Stimulated activated CD8-positive, alpha-beta memory T cell treated with anti-CD3 and anti-CD28 coated beads, Interleukin-2, amount 100 ng/mL, for 48 hours (primary cell): ENCODE measurements at regions not wholly inside any gene's neighbourhood (a gene's known extent, or its start where the extent isn't known, plus 50 kb on each side); places are given as distances from the start of the nearest gene placed in this dataset.

Experiments used
- DNase-seq, 2 donors: peaks; one replicate each; pipeline ENCODE4 v3.0.0-alpha.2; 2020; ENCODE audit warnings: low read depth in 2 of 2

GRCh38 chr10:1893941-1894340 is 156.6 kb upstream of the ADARB2 start:
- no peak for DNase-seq

- DNase-seq: no peak
Observed at GRCh38 chr10:1886039-1886438, 148.7 kb upstream of the ADARB2 start.

GRCh38 chr10:1882728-1883127 is 145.4 kb upstream of the ADARB2 start:
- DNase-seq: no peak

GRCh38 chr10:1882180-1882579 is 144.9 kb upstream of the ADARB2 start:
- DNase-seq: no peak

GRCh38 chr10:1881636-1882035 is 144.3 kb upstream of the ADARB2 start:
- DNase-seq: no peak

- DNase-seq: no peak
Observed at GRCh38 chr10:1874533-1874932, 137.2 kb upstream of the ADARB2 start.

- DNase-seq: no peak
Observed at GRCh38 chr10:1873661-1874315, 136.5 kb upstream of the ADARB2 start.

GRCh38 chr10:1872151-1872726 is 134.9 kb upstream of the ADARB2 start:
- DNase-seq: no peak

GRCh38 chr10:1870491-1870890 is 133.2 kb upstream of the ADARB2 start:
- no peak for DNase-seq

- DNase-seq: no peak
Observed at GRCh38 chr10:1869861-1870260, 132.5 kb upstream of the ADARB2 start.

- DNase-seq: no peak
Observed at GRCh38 chr10:1860351-1860750, 123.0 kb upstream of the ADARB2 start.

- DNase-seq: no peak
Observed at GRCh38 chr10:1858547-1858946, 121.2 kb upstream of the ADARB2 start.

- DNase-seq: no peak
Observed at GRCh38 chr10:1858048-1858447, 120.7 kb upstream of the ADARB2 start.

- DNase-seq: no peak
Observed at GRCh38 chr10:1855911-1856310, 118.6 kb upstream of the ADARB2 start.

- DNase-seq: no peak
Observed at GRCh38 chr10:1854271-1854670, 116.9 kb upstream of the ADARB2 start.

GRCh38 chr10:1853801-1854200 is 116.5 kb upstream of the ADARB2 start:
- no peak for DNase-seq

GRCh38 chr10:1852841-1853240 is 115.5 kb upstream of the ADARB2 start:
- DNase-seq: no peak

GRCh38 chr10:1851762-1852161 is 114.4 kb upstream of the ADARB2 start:
- no peak for DNase-seq

GRCh38 chr10:1850971-1851527 is 113.7 kb upstream of the ADARB2 start:
- no peak for DNase-seq

GRCh38 chr10:1847361-1847760 is 110.0 kb upstream of the ADARB2 start:
- no peak for DNase-seq

- no peak for DNase-seq
Observed at GRCh38 chr10:1846032-1846431, 108.7 kb upstream of the ADARB2 start.

GRCh38 chr10:1841759-1842158 is 104.4 kb upstream of the ADARB2 start:
- no peak for DNase-seq

- DNase-seq: no peak
Observed at GRCh38 chr10:1829712-1830111, 92.4 kb upstream of the ADARB2 start.

- DNase-seq: no peak
Observed at GRCh38 chr10:1824928-1825327, 87.6 kb upstream of the ADARB2 start.
